MM.1S (cell line): ENCODE measurements at regions not wholly inside any gene's neighbourhood (a gene's known extent, or its start where the extent isn't known, plus 50 kb on each side); places are given as distances from the start of the nearest gene placed in this dataset.

Experiments used
- DNase-seq: peaks from one replicate; pipeline ENCODE4 v3.0.0-alpha.2; 2015
- H2AFZ ChIP-seq: fragments of 300-600 bp; sonication (generic); 2 replicates; pipeline ENCODE4 v1.6.0; 2016; ENCODE audit warnings: antibody characterized with exemption, low read length
- H3F3A ChIP-seq: fragments of 300-600 bp; sonication (generic); 2 replicates; pipeline ENCODE4 v1.6.1; 2016; ENCODE audit warnings: mild to moderate bottlenecking, antibody characterized with exemption, low read length, moderate library complexity, mixed read lengths; ENCODE audit not compliant: insufficient read depth
- H3K27ac ChIP-seq: fragments of 300-600 bp; sonication (generic); 2 replicates; pipeline ENCODE4 v1.5.1; 2016; ENCODE audit warnings: mild to moderate bottlenecking, low read length
- H3K27me3 ChIP-seq: fragments of 300-600 bp; sonication (generic); replicated peaks from 2 replicates; pipeline ENCODE4 v1.6.0; 2016; ENCODE audit warnings: low read length; ENCODE audit not compliant: insufficient read depth
- H3K36me3 ChIP-seq: fragments of 300-600 bp; sonication (generic); replicated peaks from 2 replicates; pipeline ENCODE4 v1.6.1; 2016; ENCODE audit warnings: mild to moderate bottlenecking, low read length, mixed read lengths; ENCODE audit not compliant: insufficient read depth
- H3K4me1 ChIP-seq: fragments of 300-600 bp; sonication (generic); 2 replicates; pipeline ENCODE4 v1.6.1; 2016; ENCODE audit warnings: low read length, mixed read lengths
- H3K4me2 ChIP-seq: fragments of 300-600 bp; sonication (generic); 2 replicates; pipeline ENCODE4 v1.6.0; 2016; ENCODE audit warnings: low read depth, low read length
- H3K4me3 ChIP-seq: fragments of 300-600 bp; sonication (generic); 2 replicates; pipeline ENCODE4 v1.5.1; 2016; ENCODE audit warnings: low read length, mixed read lengths
- H3K79me2 ChIP-seq: fragments of 300-600 bp; sonication (generic); 2 replicates; pipeline ENCODE4 v1.6.1; 2016; ENCODE audit warnings: mixed run types, low read length, mixed read lengths
- H3K9ac ChIP-seq: fragments of 300-600 bp; sonication (generic); 2 replicates; pipeline ENCODE4 v1.6.1; 2016; ENCODE audit warnings: low read length, mixed read lengths
- H3K9me2 ChIP-seq: fragments of 300-600 bp; sonication (generic); replicated peaks from 2 replicates; pipeline ENCODE4 v1.6.1; 2016; ENCODE audit warnings: mild to moderate bottlenecking, low read length, mixed read lengths; ENCODE audit not compliant: insufficient read depth
- H3K9me3 ChIP-seq: fragments of 300-600 bp; sonication (generic); replicated peaks from 2 replicates; pipeline ENCODE4 v1.6.1; 2016; ENCODE audit warnings: mild to moderate bottlenecking, low read length, mixed read lengths; ENCODE audit not compliant: insufficient read depth
- H4K20me1 ChIP-seq: fragments of 300-600 bp; sonication (generic); 2 replicates; pipeline ENCODE4 v1.6.1; 2016; ENCODE audit warnings: mild to moderate bottlenecking, low read length, moderate library complexity, mixed read lengths; ENCODE audit not compliant: insufficient read depth
- CTCF ChIP-seq: fragments of 300-600 bp; sonication (generic); IDR thresholded peaks from 2 replicates; pipeline ENCODE4 v1.5.1; 2016; ENCODE audit warnings: antibody characterized with exemption, low read length, mixed read lengths
- EZH2 ChIP-seq: fragments of 300-600 bp; sonication (generic); optimal IDR thresholded peaks from 2 replicates; pipeline ENCODE3; 2017; ENCODE audit warnings: low read depth, mild to moderate bottlenecking, antibody characterized with exemption, low read length, mixed read lengths
- EZH2phosphoT487 ChIP-seq: fragments of 300-600 bp; sonication (generic); IDR thresholded peaks from 2 replicates; pipeline ENCODE4 v1.6.1; 2018; ENCODE audit warnings: antibody characterized with exemption, low read length

- Histone ChIP-seq H3K4me3 (no peak overlapping the region), H3K36me3 (no peaks in the 10 kb centered on the region), H3K4me1 (no peaks in the 10 kb centered on the region), H3K27ac (no peak overlapping the region), H2AFZ (no peak overlapping the region), H3K9me2 (no peaks in the 10 kb centered on the region), H3K79me2 (no peaks in the 10 kb centered on the region), H3K27me3 (no peaks in the 10 kb centered on the region), H3K9me3 (no peaks in the 10 kb centered on the region), H4K20me1 (no peaks in the 10 kb centered on the region), H3F3A (no peaks in the 10 kb centered on the region), H3K4me2 (no peak overlapping the region), H3K9ac (no peak overlapping the region)
- no peak for TF ChIP-seq EZH2
- TF ChIP-seq EZH2phosphoT487 = no peak
- no peak for TF ChIP-seq CTCF
- no peak for DNase-seq
These were observed 781.1 kb downstream of the GATA3 start for GRCh38 chr10:8835453-8836167.

GRCh38 chr10:8840356-8840755 lies 785.9 kb downstream of the GATA3 start:
- no peaks in the 10 kb centered on the region for H3K4me1 ChIP-seq
- H3K9me3 ChIP-seq = no peaks in the 10 kb centered on the region
- no peaks in the 10 kb centered on the region for H3K36me3 ChIP-seq
- no peak overlapping the region for H3K9ac ChIP-seq
- no peak overlapping the region for H3K4me2 ChIP-seq
- H3K27ac ChIP-seq = no peak overlapping the region
- DNase-seq = no peak
- no peak for TF ChIP-seq EZH2phosphoT487
- no peak for TF ChIP-seq EZH2
- TF ChIP-seq CTCF = no peak
- no peaks in the 10 kb centered on the region for H3F3A ChIP-seq
- no peak overlapping the region for H2AFZ ChIP-seq
- no peaks in the 10 kb centered on the region for H3K79me2 ChIP-seq
- H3K9me2 ChIP-seq = no peaks in the 10 kb centered on the region
- no peaks in the 10 kb centered on the region for H4K20me1 ChIP-seq
- H3K27me3 ChIP-seq = no peaks in the 10 kb centered on the region
- no peak overlapping the region for H3K4me3 ChIP-seq

- DNase-seq = no peak
- Histone ChIP-seq H4K20me1 (no peaks in the 10 kb centered on the region), H3F3A (no peaks in the 10 kb centered on the region), H3K9ac (no peak overlapping the region), H3K4me3 (no peak overlapping the region), H3K79me2 (no peaks in the 10 kb centered on the region), H3K27me3 (no peaks in the 10 kb centered on the region), H3K9me3 (no peaks in the 10 kb centered on the region), H3K4me2 (no peak overlapping the region), H3K9me2 (no peaks in the 10 kb centered on the region), H3K4me1 (no peaks in the 10 kb centered on the region), H2AFZ (no peak overlapping the region), H3K27ac (no peak overlapping the region), H3K36me3 (no peaks in the 10 kb centered on the region)
- TF ChIP-seq EZH2phosphoT487 (no peak), EZH2 (no peak), CTCF (no peak)
These were observed 789.7 kb downstream of the GATA3 start for GRCh38 chr10:8844141-8844540.
